HS-27A (cell line): ENCODE measurements at regions not wholly inside any gene's neighbourhood (a gene's known extent, or its start where the extent isn't known, plus 50 kb on each side); places are given as distances from the start of the nearest gene placed in this dataset.

Experiments
- DNase-seq: peaks from one replicate; pipeline ENCODE4 v3.0.0-alpha.2; 2012; ENCODE audit warnings: low read depth, missing footprints

GRCh38 chr14:97210202-97210601 lies 413.0 kb downstream of the VRK1 start:
- no peak for DNase-seq

- no peak for DNase-seq
Observed at GRCh38 chr14:97212399-97212798, 415.2 kb downstream of the VRK1 start.

GRCh38 chr14:97213720-97214119 lies 416.5 kb downstream of the VRK1 start:
- no peak for DNase-seq

- no peak for DNase-seq
Observed at GRCh38 chr14:97215263-97215969, 418.2 kb downstream of the VRK1 start.

- no peak for DNase-seq
Observed at GRCh38 chr14:97217111-97217885, 420.1 kb downstream of the VRK1 start.

GRCh38 chr14:97218274-97218673 lies 421.1 kb downstream of the VRK1 start:
- no peak for DNase-seq

- no peak for DNase-seq
Observed at GRCh38 chr14:97218691-97219430, 421.7 kb downstream of the VRK1 start.

GRCh38 chr14:97219431-97220017 lies 422.3 kb downstream of the VRK1 start:
- no peak for DNase-seq

GRCh38 chr14:97221572-97222285 lies 424.5 kb downstream of the VRK1 start:
- no peak for DNase-seq

- no peak for DNase-seq
Observed at GRCh38 chr14:97224016-97224415, 426.8 kb downstream of the VRK1 start.

GRCh38 chr14:97230051-97230450 lies 432.9 kb downstream of the VRK1 start:
- DNase-seq: no peak

GRCh38 chr14:97233319-97233985 lies 436.3 kb downstream of the VRK1 start:
- no peak for DNase-seq

- no peak for DNase-seq
Observed at GRCh38 chr14:97246648-97247047, 449.5 kb downstream of the VRK1 start.

GRCh38 chr14:97248973-97249372 lies 451.8 kb downstream of the VRK1 start:
- no peak for DNase-seq

- DNase-seq: no peak
Observed at GRCh38 chr14:97250931-97251330, 453.7 kb downstream of the VRK1 start.

GRCh38 chr14:97251491-97252155 lies 454.4 kb downstream of the VRK1 start:
- no peak for DNase-seq

- no peak for DNase-seq
Observed at GRCh38 chr14:97253756-97254155, 456.6 kb downstream of the VRK1 start.

GRCh38 chr14:97262336-97262735 lies 465.2 kb downstream of the VRK1 start:
- no peak for DNase-seq

GRCh38 chr14:97264516-97265230 lies 467.5 kb downstream of the VRK1 start:
- DNase-seq: no peak

GRCh38 chr14:97266653-97267052 lies 469.5 kb downstream of the VRK1 start:
- no peak for DNase-seq
